ENCODE measurements at regions not wholly inside any gene's neighbourhood (a gene's known extent, or its start where the extent isn't known, plus 50 kb on each side); places are given as distances from the start of the nearest gene placed in this dataset.

DNA sequence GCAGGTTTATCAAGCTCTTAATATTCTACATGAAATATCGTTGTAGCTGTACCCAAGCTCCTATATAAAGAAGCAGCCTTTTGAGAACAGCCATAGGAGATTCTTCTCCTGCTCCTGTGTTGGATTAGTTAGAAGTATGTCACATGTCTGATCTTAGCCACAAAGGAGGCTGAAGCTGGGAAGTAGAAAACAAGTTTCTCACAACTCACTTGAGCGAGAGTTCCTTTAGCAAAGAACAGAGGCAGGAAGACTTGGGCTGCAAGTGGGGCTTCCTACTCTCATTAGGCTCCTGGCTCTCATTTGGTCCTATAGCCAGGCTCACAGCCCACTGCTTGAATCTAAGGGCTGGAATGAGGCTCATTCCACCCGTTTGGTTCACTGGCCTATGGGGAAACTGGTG lies 281.9 kb downstream of the BTG1 start:
- no peak for TF ChIP-seq EZH2 (IDR thresholded peaks at IDR 0.05; ENCODE audit: insufficient read depth, low read length)
- TF ChIP-seq, protein P1, sequence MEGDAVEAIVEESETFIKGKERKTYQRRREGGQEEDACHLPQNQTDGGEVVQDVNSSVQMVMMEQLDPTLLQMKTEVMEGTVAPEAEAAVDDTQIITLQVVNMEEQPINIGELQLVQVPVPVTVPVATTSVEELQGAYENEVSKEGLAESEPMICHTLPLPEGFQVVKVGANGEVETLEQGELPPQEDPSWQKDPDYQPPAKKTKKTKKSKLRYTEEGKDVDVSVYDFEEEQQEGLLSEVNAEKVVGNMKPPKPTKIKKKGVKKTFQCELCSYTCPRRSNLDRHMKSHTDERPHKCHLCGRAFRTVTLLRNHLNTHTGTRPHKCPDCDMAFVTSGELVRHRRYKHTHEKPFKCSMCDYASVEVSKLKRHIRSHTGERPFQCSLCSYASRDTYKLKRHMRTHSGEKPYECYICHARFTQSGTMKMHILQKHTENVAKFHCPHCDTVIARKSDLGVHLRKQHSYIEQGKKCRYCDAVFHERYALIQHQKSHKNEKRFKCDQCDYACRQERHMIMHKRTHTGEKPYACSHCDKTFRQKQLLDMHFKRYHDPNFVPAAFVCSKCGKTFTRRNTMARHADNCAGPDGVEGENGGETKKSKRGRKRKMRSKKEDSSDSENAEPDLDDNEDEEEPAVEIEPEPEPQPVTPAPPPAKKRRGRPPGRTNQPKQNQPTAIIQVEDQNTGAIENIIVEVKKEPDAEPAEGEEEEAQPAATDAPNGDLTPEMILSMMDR (IDR thresholded peaks at IDR 0.05; ENCODE audit: insufficient read depth, low read depth, low read length) = no peak
